ENCODE measurements at regions not wholly inside any gene's neighbourhood (a gene's known extent, or its start where the extent isn't known, plus 50 kb on each side); places are given as distances from the start of the nearest gene placed in this dataset.
"Not testable (repeated sequence)": the region's sequence is repeated elsewhere in the genome, so short reads cannot be mapped to it uniquely, and the experiment has no call there.

DNA sequence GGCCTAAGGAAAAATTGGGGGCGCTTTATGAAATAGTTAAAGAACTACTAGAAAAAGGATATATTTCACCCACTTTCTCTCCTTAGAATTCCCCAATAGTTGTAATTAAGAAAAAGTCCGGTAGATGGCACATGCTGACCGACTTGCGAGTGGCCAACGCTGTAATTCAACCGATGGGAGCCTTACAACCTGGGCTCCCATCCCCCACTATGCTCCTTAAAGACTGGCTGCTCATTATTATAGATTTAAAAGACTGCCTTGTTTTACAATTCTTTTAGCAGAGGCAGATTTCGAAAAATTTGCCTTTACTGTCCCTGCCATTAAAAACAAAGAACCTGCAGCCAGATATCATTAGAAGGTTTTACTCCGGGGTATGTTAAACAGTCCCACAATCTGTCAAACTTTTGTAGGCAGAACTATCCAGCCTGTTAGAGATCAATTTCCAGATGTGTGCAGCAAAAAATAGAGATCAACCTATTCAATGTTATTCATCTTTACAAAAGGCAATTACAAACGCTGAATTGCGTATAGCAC is 58.5 kb upstream of the PRSS16 start:
- Histone ChIP-seq H3K4me1 (ENCODE audit: control insufficient read depth, insufficient read depth, low read length) (no peaks in the 10 kb centered on the region), H3K4me3 (ENCODE audit: low read length) (peak overlapping the region; percentile 81), H3K36me3 (ENCODE audit: control insufficient read depth, insufficient read depth, low read length) (no peaks in the 10 kb centered on the region), H3K9ac (ENCODE audit: low read length) (peak overlapping the region; percentile 79), H3K9me3 (ENCODE audit: control insufficient read depth, low read length) (no peaks in the 10 kb centered on the region), H3K27me3 (ENCODE audit: control insufficient read depth, insufficient read depth, low read length) (no peaks in the 10 kb centered on the region)

DNA sequence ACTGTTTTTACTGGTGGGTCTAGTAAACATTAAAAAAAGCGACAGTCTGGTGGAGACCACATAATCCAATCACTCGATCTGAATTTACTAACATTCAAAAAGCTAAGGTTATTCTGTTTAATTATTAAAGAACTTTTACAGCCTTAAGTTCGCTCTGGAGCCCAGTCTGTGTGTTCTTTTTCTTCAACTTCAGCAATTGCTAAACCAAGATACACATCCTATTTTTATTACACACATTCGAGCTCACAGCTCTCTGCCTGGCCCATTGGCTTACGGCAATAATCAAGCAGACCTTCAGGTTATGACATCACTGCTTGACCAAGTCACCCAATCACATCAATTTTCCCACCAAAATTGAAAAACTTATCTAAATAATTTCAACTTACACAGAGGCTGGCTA is 57.4 kb upstream of the PRSS16 start:
- Histone ChIP-seq H3K9me3 (ENCODE audit: control insufficient read depth, low read length) (no peaks in the 10 kb centered on the region), H3K27me3 (ENCODE audit: control insufficient read depth, insufficient read depth, low read length) (no peaks in the 10 kb centered on the region), H3K4me1 (ENCODE audit: control insufficient read depth, insufficient read depth, low read length) (no peaks in the 10 kb centered on the region), H3K36me3 (ENCODE audit: control insufficient read depth, insufficient read depth, low read length) (no peaks in the 10 kb centered on the region), H3K9ac (ENCODE audit: low read length) (no peak overlapping the region), H3K4me3 (ENCODE audit: low read length) (no peak overlapping the region)

DNA sequence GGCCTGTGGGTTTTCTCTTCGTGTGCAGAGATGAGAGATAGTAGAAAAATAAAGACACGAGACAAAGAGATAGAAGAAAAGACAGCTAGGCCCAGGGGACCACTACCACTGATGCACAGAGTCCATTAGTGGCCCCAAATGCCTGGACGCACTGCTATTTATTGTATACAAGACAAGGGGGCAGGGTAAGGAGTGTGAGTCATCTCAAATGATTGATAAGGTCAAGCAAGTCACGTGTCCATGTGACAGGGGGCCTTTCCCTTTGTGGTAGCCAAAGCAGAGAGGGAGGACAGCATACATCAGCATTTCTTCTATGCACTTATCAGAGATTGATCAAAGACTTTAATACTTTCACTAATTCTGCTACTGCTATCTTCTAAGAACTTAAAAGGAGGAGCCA is 53.0 kb upstream of the PRSS16 start:
- H3K27me3 ChIP-seq (ENCODE audit: control insufficient read depth, insufficient read depth, low read length); H3K4me1 ChIP-seq (ENCODE audit: control insufficient read depth, insufficient read depth, low read length); H3K9ac ChIP-seq (ENCODE audit: low read length); H3K4me3 ChIP-seq (ENCODE audit: low read length); H3K9me3 ChIP-seq (ENCODE audit: control insufficient read depth, low read length); H3K36me3 ChIP-seq (ENCODE audit: control insufficient read depth, insufficient read depth, low read length): not testable (repeated sequence)

DNA sequence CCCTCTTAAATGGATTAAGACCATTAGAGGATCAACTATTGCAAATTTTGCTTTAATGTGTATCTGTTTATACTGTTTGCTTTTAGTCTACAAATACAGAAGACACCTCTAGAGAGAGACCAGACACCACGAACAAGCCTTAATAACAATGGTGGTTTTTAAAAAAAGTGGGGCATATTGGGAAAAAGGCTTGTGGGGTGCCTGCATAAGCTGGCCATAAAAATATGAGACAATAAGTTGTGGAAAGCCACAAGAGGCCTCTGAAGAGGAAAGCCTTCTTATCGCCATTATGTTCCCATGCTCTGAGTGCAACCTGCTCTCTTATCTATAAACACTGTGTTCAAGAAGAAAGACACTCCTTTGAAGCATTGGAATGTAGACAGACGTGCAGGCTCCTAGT is 52.0 kb upstream of the PRSS16 start:
- not testable (repeated sequence) for H3K9me3 ChIP-seq (ENCODE audit: control insufficient read depth, low read length); H3K9ac ChIP-seq (ENCODE audit: low read length); H3K4me3 ChIP-seq (ENCODE audit: low read length); H3K36me3 ChIP-seq (ENCODE audit: control insufficient read depth, insufficient read depth, low read length); H3K4me1 ChIP-seq (ENCODE audit: control insufficient read depth, insufficient read depth, low read length); H3K27me3 ChIP-seq (ENCODE audit: control insufficient read depth, insufficient read depth, low read length)
